ENCODE measurements at regions not wholly inside any gene's neighbourhood (a gene's known extent, or its start where the extent isn't known, plus 50 kb on each side); places are given as distances from the start of the nearest gene placed in this dataset.

GRCh38 chr18:26783170-26783569 lies 82.3 kb downstream of the AQP4 start:
- TF ChIP-seq CTCF (IDR thresholded peaks at IDR 0.05; ENCODE audit: low read depth, low read length, poor library complexity, severe bottlenecking), result no peak
- no peak for TF ChIP-seq EZH2phosphoT487 (IDR thresholded peaks at IDR 0.05; ENCODE audit: borderline replicate concordance, low read length)
